ENCODE measurements at regions not wholly inside any gene's neighbourhood (a gene's known extent, or its start where the extent isn't known, plus 50 kb on each side); places are given as distances from the start of the nearest gene placed in this dataset.
A peak's percentile ranks its signal among the peaks of the same experiment; 100 is the strongest.

GRCh38 chr17:14011036-14011692, 58.1 kb upstream of the COX10 start:
- TF ChIP-seq CTCF (IDR thresholded peaks at IDR 0.05; ENCODE audit: insufficient read depth, low read length, severe bottlenecking) = no peak
- no peaks in the 10 kb centered on the region for H3K27me3 ChIP-seq (ENCODE audit: control insufficient read depth, insufficient read depth, low read length)
- DNase-seq (ENCODE audit: low read depth) = no peak
- FAIRE-seq = peak; percentile 36
- no peak overlapping the region for H3K4me3 ChIP-seq (ENCODE audit: low read depth, low read length)
- no peaks in the 10 kb centered on the region for H3K36me3 ChIP-seq (ENCODE audit: control insufficient read depth, insufficient read depth, low read length)

- H3K36me3 ChIP-seq (ENCODE audit: control insufficient read depth, insufficient read depth, low read length) = no peaks in the 10 kb centered on the region
- no peak for TF ChIP-seq CTCF (IDR thresholded peaks at IDR 0.05; ENCODE audit: insufficient read depth, low read length, severe bottlenecking)
- H3K27me3 ChIP-seq (ENCODE audit: control insufficient read depth, insufficient read depth, low read length) = no peaks in the 10 kb centered on the region
- H3K4me3 ChIP-seq (ENCODE audit: low read depth, low read length) = no peak overlapping the region
- DNase-seq (ENCODE audit: low read depth) = no peak
- no peak for FAIRE-seq
Measured at GRCh38 chr17:14011740-14012405, 57.4 kb upstream of the COX10 start.

GRCh38 chr17:14014657-14015056, 54.6 kb upstream of the COX10 start:
- no peak for TF ChIP-seq CTCF (IDR thresholded peaks at IDR 0.05; ENCODE audit: insufficient read depth, low read length, severe bottlenecking)
- Histone ChIP-seq H3K4me3 (ENCODE audit: low read depth, low read length) (no peak overlapping the region), H3K27me3 (ENCODE audit: control insufficient read depth, insufficient read depth, low read length) (no peaks in the 10 kb centered on the region), H3K36me3 (ENCODE audit: control insufficient read depth, insufficient read depth, low read length) (no peaks in the 10 kb centered on the region)
- DNase-seq (ENCODE audit: low read depth) (no peak), FAIRE-seq (no peak)

GRCh38 chr17:14015271-14015670, 54.0 kb upstream of the COX10 start:
- DNase-seq (ENCODE audit: low read depth) (no peak), FAIRE-seq (no peak)
- Histone ChIP-seq H3K4me3 (ENCODE audit: low read depth, low read length) (no peak overlapping the region), H3K27me3 (ENCODE audit: control insufficient read depth, insufficient read depth, low read length) (no peaks in the 10 kb centered on the region), H3K36me3 (ENCODE audit: control insufficient read depth, insufficient read depth, low read length) (no peaks in the 10 kb centered on the region)
- TF ChIP-seq CTCF (IDR thresholded peaks at IDR 0.05; ENCODE audit: insufficient read depth, low read length, severe bottlenecking) = no peak

GRCh38 chr17:14016858-14017257, 52.4 kb upstream of the COX10 start:
- DNase-seq (ENCODE audit: low read depth) (no peak), FAIRE-seq (no peak)
- Histone ChIP-seq H3K27me3 (ENCODE audit: control insufficient read depth, insufficient read depth, low read length) (no peaks in the 10 kb centered on the region), H3K36me3 (ENCODE audit: control insufficient read depth, insufficient read depth, low read length) (no peaks in the 10 kb centered on the region), H3K4me3 (ENCODE audit: low read depth, low read length) (no peak overlapping the region)
- TF ChIP-seq CTCF (IDR thresholded peaks at IDR 0.05; ENCODE audit: insufficient read depth, low read length, severe bottlenecking) = no peak

All from bronchial epithelial cell (primary cell).